ENCODE measurements at regions not wholly inside any gene's neighbourhood (a gene's known extent, or its start where the extent isn't known, plus 50 kb on each side); places are given as distances from the start of the nearest gene placed in this dataset.

DNA sequence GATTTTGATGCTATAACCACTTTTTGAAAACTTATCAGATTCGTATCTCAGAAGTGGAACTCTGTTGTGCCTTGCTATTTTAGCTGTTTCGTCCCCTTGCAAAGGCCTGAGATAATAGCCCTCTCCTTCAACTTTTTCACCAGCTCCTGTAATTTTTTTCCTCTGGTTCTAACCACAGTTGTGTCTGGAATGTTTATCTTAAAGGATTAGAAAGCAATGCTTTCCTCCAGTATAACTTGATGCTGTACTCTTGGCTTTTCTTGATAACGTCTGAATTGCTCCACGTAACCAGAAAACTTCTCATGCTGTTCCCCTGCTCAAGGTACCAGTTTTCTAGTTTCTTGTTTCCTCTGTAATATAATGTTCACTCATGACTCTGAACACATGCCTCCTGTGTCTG is 209.4 kb downstream of the DTWD2 start:
- no peak for DNase-seq (ENCODE audit: low spot score)

DNA sequence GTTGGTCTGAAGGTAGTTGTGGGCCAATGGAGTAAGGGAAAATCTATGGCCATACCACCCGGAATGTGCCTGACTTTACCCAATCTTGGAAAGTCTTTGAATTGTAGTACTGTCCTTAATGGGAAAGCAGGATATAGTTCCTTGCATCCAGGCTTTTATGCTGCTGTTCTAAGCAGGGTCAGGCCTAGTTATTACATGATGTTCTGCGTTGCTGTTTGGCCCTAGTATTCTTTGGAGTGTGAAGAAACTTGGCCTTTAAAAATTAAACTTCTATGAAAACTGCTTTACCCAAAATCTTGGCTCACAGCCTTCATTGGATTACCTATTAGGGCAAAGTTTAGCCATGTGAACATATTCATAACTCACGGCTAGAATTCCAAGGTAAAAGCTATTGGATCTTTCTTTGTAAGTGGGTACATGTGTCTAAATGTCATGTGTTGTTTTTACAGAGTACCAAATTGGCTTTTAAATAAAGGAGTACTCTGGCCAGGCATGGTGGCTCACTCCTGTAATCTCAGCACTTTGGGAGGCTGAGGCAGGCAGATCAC is 211.1 kb downstream of the DTWD2 start:
- no peak for DNase-seq (ENCODE audit: low spot score)

DNA sequence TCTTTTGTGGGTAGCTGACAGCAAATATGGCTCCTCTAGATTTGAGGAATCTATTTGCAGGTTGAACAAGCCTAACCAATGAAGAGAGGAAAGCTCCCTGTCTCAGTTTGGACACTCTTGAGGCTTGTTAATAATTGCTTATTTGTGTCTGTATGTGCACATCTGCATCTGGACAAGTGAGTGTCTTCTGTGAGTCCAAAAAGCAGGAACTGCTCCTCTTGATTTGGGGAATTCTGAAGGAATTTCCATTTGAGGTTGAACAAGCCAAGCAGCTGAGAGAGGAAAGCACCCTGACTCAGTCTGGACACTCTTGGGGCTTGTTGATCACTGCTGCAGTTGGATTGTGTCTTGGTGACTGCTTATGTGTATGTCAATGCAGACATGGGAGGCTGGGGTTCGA is 211.6 kb downstream of the DTWD2 start:
- no peak for DNase-seq (ENCODE audit: low spot score)

DNA sequence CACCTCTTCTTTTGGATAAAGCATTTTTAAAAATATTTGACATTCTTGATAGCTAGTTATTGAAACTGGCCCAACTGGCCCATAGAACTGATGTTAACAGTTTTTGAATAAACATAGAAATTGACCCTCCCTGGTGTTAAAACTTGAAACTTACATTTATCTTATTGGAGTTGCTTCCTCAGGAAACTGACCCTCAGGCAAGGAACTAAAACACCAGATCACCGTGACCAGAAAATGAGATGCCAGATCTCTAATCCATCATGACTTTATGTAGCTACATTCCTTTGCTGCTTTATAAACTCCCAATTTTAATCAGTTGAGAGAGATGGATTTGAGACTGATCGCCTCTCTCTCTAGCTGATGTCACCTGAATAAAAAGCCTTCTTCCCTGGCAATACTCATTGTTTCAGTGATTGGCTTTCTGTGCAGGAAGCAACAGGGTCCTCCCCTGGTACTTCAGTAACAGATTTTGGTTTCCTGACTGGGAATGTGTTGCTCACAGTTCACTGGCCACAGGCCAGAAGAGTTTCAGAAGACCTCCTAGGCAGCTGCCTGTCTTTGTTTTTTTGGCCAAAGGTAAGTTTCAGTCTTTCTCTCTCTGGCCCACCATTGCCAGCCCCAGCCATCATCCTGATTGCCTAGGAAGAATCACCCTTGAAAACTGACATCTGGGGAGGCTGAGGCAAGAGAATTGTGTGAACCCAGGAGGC is 212.4 kb downstream of the DTWD2 start:
- DNase-seq (ENCODE audit: low spot score), result no peak

DNA sequence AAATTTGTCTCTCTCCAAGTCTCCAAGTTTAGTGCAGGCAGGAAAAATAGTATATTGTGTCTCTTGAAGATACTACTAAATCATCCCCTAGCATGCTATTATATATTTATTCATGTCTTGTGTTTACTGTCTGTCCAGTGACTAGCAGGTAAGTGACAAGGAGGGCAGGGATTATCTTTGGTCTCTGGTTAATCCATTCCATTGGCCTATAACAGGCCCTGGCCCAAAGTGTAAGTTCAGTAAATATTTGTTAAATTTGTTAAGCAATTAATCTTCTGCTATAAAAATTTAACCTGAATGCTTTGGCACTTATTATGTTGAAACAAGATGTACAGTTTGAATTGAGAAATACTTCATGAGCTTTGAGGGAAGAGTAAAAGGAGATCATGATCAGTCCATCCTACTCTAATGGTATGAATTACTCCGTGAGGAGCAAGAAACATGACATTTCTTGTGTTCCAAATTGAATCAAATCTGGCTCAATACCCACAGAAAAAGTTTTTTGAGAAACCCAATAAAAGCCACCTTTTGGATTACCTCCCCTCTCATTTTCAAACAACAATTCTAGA is 219.7 kb downstream of the DTWD2 start:
- no peak for DNase-seq (ENCODE audit: low spot score)

DNA sequence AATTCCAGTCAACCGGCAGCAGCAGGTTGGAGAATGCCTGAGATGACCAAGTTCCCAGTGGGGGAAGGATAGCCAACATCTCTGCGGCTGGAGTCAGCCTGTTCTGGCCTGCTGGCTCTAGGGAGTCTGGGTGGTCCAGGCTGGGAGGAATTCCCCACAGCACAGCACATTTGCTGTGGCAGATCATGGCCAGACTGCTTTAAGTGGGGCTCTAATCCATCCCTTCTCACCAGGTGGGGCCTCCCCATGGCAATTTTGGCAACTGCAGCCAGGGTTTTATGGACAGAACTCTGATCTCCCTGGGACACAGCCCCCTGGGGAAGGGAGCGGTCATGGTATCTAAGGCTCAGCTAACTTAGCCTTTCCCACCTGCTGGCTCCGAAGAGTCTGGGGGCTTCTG is 226.1 kb downstream of the DTWD2 start:
- no peak for DNase-seq (ENCODE audit: low spot score)

DNA sequence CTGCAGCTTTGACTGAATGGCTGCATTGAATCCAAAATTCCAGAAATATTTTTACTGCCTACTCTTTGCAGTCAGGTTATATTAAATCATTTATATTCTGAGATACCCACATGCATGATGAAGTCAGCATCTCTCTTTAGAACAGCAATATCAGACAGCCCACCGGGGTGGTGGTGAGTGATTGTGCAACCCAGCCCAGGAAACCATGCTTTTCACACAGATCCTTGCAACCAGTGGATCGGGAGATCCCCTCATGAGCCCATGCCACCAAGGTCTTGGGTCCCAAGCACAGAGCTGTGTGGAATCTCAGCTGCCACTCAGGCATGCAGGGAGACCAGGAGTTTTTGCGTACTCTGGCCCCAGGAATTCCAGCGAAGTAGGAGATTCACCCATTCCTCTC is 226.5 kb downstream of the DTWD2 start:
- no peak for DNase-seq (ENCODE audit: low spot score)

DNA sequence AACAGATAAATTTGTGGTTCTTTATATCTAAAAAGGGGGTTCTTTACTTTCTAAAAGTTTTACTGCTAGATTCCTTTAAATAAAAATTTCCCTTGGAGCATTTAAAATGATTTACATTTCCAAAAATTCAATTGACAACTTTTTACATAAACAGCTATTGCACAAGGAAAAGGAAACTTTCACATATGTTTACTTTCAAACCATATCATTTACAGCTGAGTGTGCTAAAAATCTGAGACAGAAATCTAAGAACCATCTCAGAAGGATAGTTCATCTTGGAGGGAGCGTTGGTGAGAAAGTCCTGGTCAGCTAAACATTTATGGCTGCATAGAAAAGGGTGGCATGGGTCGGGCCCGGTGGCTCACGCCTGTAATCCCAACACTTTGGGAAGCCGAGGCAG is 235.4 kb downstream of the DTWD2 start:
- no peak for DNase-seq (ENCODE audit: low spot score)

DNA sequence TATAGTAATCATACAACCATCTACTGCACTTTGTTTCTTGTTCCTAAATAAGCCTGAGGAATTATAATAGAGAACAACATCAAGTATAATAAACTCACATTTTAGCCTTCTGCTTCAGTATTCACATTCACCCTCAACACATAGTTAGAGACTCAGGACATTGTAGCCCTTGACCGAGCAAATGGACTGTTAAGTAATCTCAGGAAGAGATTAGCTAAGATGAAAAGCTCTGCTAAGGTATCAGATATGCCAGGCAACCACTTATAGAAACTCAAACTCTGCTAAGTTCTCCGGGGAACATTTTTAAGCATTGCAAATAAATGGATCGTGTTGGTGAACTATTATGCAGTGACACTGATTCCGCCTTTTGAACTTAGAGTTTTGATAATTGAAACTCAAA is 252.0 kb downstream of the DTWD2 start:
- no peak for DNase-seq (ENCODE audit: low spot score)

DNA sequence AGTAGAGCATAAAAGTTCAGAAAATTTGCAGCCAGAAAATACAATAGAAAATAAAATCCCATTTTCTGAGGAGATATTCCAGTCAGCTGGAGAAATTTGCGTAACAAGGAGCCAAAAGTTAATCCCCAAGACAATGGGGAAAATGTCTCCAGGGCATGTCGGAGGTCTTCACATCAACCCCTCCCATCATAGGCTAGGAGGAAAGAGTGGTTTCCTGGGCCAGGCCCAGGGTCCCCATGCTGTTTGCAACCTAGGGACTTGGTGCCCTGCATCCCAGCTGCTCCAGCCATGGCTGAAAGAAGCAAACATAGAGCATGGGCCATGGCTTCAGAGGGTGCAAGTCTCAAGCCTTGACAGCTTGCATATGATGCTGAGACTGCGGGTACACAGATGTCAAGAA is 255.0 kb downstream of the DTWD2 start:
- DNase-seq (ENCODE audit: low spot score), result no peak

DNA sequence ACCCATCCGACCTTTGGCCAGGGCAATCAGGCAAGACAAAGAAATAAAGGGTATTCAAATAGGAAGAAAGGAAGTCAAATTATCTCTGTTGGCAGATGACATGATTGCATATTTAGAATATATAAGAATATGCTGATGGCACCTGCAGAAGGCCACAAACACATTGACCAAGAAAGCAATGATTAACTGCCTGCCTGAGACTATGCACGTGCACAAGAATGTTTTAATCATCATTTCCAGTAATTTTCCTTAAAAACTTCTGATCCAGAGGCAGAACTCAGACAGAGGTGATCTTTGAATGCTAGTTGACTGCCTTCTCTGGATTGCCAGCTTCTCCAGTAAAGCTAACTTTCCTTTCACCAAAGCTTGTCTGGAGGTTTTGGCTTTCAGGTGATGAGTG is 260.2 kb downstream of the DTWD2 start:
- DNase-seq (ENCODE audit: low spot score), result no peak

DNA sequence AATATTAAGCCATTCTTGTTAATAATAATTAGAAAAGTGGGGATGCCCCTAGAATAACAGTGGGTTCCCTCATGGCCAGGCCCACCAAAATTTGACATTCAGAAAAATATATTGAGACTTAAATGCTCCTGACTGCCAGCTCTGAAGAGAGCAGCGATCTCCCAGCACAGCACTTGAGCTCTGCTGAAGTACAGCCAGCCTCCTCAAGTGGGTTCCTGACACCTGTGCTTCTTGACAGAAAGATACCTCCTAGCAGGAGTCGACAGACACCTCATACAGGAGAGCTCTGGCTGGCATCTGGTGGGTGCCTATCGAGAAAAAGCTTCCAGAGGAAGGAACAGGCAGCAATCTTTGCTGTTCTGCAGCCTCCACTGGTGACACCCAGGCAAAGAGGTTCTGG is 261.5 kb downstream of the DTWD2 start:
- no peak for DNase-seq (ENCODE audit: low spot score)

DNA sequence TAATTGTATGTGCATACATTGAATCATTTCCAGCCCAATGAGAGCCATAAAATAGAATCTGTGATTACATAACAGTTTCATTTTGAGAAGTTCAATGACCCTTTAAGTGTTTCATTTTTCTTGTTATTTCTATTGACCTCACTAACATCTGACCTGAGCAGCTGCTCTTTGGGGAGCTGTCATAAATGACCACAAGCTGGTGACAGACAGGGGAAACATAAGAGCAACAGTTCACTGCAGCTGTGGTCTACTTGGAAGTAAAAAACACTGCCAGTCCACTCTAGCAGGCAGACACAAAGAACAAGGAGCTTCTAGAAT is 265.4 kb downstream of the DTWD2 start:
- DNase-seq (ENCODE audit: low spot score), result no peak

DNA sequence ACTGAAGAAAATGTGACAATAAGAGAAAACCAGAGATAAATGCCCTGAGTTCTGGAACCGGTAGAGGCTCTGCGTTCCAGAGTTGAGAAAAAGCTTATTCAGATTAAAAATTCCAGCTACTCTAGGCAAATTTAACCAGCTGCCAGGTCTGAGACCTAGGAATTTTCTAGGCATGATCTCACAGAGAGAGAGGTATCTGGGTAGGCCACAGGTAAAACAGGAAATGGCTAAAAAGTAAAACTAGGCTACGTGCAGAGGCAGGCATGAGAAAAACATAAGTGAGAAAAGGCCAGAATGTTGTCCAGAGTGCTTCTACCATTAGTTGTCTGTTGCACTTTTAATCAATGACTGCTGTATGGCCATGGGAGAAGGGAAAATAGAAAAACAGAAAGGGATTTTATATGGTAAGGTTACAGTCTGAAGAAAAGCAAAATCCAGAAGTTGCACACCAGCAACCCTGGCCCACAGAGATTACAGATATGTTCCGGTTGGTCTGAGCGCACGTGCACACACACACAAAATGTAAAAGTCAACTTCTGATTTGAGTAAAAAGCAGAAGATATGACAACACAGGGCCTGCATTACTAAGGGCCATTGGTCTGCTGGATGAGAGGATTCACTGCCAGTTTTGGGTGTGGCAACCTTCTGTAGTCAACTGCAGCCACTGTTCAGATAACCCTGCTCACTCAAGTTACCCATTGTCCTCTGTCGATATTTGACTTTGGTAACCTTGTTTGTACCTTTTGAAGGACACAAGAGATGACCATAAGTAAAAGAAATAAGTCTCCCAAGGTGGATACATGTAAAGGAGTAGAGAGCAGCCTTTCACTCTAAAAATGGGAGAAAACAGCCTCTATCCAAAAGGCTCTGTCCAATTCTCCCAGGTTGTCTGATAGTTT is 266.0 kb downstream of the DTWD2 start:
- DNase-seq (ENCODE audit: low spot score), result no peak

DNA sequence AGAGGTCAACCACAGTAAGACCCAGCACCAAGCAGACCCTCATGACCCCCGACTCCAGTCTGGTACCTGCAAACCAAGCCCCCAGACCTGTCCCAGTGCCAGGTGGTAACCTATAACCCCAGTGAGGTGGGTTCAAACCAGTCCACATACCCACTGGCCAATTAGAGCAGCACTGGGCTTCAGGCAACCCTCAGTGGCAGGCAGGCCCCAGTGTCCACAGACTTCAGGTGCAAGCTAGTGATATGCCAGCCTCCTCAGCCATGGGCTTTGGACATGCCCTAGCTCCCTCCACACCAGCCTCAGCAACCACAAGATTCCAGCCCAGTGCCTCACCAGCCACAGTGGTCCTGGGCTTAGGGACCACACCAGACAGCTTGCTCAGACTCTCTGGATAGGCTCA is 276.6 kb downstream of the DTWD2 start:
- DNase-seq (ENCODE audit: low spot score), result no peak

DNA sequence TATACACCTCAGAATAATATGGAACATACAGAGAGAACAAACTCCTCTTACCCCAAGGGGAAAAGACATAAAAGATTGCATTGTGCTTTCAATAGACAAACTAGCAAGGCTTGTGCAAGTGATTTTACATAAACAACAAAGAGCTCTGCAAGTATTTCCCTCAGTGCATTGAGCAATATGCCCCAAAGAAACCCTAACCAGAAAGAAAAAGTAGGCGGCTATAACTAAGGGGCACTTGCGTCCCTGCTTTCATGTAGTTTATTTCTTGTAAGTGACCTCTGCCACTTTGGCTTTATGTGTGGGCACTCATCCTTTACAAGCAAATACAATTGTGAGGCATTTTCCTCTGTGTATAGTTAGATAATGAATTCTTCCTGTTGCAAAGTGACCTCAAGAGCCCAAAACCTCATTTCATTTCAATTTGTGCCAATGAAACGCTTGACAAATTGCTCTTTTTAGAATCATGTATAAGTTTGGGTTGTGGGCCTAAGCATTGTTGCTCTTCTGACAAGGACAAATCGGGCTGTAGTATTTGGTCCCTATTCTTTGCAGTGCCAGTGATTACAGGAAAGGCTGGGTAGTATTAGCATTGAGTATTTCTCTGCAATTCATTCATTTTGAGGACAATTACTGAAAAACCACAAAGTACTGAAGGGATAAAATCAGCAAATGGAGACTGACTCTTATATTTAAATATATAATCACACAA is 282.2 kb downstream of the DTWD2 start:
- no peak for DNase-seq (ENCODE audit: low spot score)

DNA sequence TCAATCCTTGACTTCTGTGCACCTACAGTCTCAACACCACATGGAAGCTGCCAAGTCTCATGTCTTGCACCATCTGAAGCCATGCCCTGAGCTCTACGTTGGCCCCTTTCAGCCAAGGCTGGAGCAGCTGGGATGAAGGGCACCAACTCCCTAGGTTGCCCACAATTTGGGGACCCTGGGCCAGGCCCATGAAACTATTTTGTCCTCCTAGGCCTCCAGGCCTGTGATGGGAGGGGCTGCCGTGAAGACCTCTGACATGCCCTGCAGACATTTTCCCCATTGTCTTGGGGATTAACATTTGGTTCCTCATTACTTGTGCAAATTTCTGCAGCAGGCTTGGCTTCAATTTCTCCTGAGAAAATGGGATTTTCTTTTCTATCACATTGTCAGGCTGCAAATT is 285.1 kb downstream of the DTWD2 start:
- DNase-seq (ENCODE audit: low spot score), result no peak

DNA sequence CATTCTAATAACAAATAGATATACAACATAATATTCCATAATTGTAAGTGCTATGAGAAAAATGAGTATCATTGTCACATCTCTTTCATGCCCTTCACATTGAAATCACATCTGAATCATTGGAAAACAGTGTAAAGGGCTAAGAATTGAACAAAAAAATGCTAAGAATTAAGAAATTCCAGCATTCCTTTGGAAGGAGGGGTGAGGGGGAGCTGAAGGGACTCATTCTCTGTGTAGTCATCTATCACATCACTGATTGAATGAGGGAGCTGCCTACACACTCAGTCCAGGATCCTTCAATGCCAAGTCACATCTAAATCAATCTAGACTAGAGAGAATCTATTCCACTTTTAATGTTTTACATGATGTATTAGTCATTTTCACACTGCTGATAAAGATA is 286.6 kb downstream of the DTWD2 start:
- no peak for DNase-seq (ENCODE audit: low spot score)

DNA sequence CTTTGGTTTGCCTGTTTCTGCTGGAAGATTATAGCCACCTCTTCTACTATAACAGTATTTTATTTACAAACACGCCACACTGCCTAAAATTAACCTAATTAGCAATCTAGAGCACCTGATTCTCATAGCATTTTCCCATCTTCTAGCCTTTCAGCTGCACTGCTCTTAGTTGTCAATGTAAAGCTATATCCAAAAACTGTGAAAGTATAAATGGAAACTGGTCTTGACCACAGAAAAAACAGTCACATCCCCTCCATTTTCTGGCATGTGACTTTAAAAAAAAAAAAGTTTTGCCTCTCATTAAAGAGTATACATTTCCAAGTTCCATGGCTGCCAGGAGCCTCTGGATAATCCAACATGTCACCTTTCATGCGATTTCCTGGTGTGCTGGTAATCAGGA is 287.8 kb downstream of the DTWD2 start:
- DNase-seq (ENCODE audit: low spot score), result no peak

DNA sequence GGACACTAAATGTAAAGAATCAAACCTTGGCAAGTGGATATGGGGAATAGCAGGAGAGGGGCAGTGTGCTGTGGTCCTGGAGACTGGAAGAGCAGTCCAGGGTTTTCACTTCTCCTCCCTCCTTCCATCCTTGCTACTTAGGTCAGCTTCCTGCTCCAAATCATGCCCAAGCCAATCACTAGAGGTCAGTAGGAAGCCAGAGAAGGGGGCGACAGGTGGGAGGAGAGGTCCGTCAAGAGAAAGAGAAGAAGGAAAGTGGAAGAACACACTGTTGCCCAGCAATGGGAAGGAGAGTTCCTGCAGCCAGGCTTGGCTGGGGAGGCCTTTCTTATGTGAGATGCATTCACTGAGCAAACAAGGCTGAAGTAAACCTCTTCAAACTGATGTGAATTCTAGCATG is 289.6 kb downstream of the DTWD2 start:
- no peak for DNase-seq (ENCODE audit: low spot score)

DNA sequence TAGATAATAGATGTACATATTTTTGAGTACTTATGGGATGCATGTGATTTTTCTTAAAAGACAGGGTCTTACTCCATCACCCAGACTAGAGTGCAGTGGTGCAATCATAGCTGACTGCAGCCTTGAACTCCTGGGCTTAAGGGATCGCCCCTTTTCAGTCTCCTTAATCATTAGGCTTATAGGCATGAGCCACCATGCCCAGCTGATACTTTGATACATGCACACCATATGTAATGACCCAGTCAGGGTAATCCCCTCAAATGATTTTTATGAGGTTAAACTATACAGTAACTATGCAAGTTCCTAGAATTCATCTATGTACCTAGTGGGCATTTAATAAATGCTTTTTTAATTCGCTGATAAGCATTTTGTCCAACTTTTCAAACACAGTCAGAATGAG is 292.3 kb downstream of the DTWD2 start:
- DNase-seq (ENCODE audit: low spot score), result no peak

DNA sequence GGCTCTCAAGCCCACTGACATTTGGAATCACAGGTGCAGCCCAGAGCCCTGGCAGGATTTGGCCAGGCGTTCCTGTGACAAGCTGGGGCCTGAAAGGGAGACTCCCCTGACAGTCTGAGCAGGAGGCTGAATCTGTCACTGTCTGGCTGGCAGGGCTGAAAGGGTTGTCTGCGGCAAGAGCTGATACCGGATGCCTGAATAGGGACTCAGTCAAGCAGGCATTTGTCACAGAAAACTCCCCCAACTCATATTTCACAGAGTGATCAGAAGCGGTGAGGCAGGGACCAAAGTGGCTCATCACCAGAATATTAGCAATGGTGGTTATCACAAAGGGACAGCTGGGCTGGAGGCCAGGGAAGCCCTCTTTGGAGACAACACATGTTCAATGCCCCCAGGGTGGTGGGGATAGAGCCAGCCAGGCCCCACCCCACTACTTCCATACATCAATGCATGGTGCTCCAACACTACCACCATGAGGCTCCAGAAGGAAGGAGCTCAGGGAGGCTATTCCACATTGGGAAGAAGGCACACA is 295.5 kb downstream of the DTWD2 start:
- no peak for DNase-seq (ENCODE audit: low spot score)
